ENCODE measurements at regions not wholly inside any gene's neighbourhood (a gene's known extent, or its start where the extent isn't known, plus 50 kb on each side); places are given as distances from the start of the nearest gene placed in this dataset.

- TF ChIP-seq CTCF (IDR thresholded peaks at IDR 0.05; ENCODE audit: borderline replicate concordance, extremely low read depth, insufficient read depth) = no peak
- DNase-seq (no peak), FAIRE-seq (no peak)
- Histone ChIP-seq H3K9ac (ENCODE audit: low read length in 3 of 3) (no peak overlapping the region), H3K36me3 (ENCODE audit: control insufficient read depth in 2 of 3, insufficient read depth in 3 of 3, low read length in 3 of 3) (no peaks in the 10 kb centered on the region), H3K27ac (ENCODE audit: low read depth in 2 of 2, low read length in 2 of 2) (no peak overlapping the region), H3K4me1 (ENCODE audit: control insufficient read depth in 2 of 3, insufficient read depth in 2 of 3, low read depth in 1 of 3, low read length in 3 of 3) (no peaks in the 10 kb centered on the region), H3K27me3 (ENCODE audit: control insufficient read depth, insufficient read depth, low read length) (no peaks in the 10 kb centered on the region), H3K9me3 (ENCODE audit: control insufficient read depth in 2 of 3, insufficient read depth in 1 of 3, low read length in 3 of 3) (peaks cover 0 to 14% (median 0%) of the 10 kb centered on the region in 3 donors), H3K4me3 (ENCODE audit: low read length in 3 of 3) (no peak overlapping the region)
- intact Hi-C loops (cut with DNase I) = no loop called here
Measured at GRCh38 chr21:38887062-38887686, 81.4 kb downstream of the ETS2 start.

DNA sequence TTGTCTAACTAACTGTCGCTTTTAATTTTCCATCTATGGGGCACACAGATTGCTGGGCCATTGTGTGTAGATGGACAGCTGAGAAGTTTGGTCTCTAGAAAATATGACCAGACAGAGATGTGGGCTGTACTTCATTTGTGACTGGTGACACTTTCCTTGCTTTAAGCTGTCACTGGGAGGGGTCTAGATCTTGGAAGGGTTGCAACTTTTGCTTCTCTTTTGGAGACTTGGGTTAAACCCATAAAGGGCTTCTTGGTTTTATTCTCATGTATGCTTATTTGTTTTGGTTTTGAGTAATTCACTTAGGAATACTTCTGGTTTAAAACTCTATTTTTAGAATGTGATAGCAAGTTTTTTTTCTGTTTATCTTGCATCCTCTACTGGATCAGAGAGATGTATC, 80.2 kb downstream of the ETS2 start:
- no peak for TF ChIP-seq CTCF (IDR thresholded peaks at IDR 0.05; ENCODE audit: borderline replicate concordance, extremely low read depth, insufficient read depth)
- no peak for FAIRE-seq
- intact Hi-C loops (cut with DNase I) = no loop called here
- H3K27ac ChIP-seq (ENCODE audit: low read depth in 2 of 2, low read length in 2 of 2) = no peak overlapping the region
- peaks cover 0 to 17% (median 1%) of the 10 kb centered on the region in 3 donors for H3K9me3 ChIP-seq (ENCODE audit: control insufficient read depth in 2 of 3, insufficient read depth in 1 of 3, low read length in 3 of 3)
- no peak overlapping the region for H3K4me3 ChIP-seq (ENCODE audit: low read length in 3 of 3)
- H3K4me1 ChIP-seq (ENCODE audit: control insufficient read depth in 2 of 3, insufficient read depth in 2 of 3, low read depth in 1 of 3, low read length in 3 of 3) = no peaks in the 10 kb centered on the region
- H3K27me3 ChIP-seq (ENCODE audit: control insufficient read depth, insufficient read depth, low read length) = no peaks in the 10 kb centered on the region
- no peak overlapping the region for H3K9ac ChIP-seq (ENCODE audit: low read length in 3 of 3)
- H3K36me3 ChIP-seq (ENCODE audit: control insufficient read depth in 2 of 3, insufficient read depth in 3 of 3, low read length in 3 of 3) = no peaks in the 10 kb centered on the region
- no peak for DNase-seq

GRCh38 chr21:38884440-38884839, 78.7 kb downstream of the ETS2 start:
- H3K9ac ChIP-seq (ENCODE audit: low read length in 3 of 3) = no peak overlapping the region
- no peaks in the 10 kb centered on the region for H3K36me3 ChIP-seq (ENCODE audit: control insufficient read depth in 2 of 3, insufficient read depth in 3 of 3, low read length in 3 of 3)
- TF ChIP-seq CTCF (IDR thresholded peaks at IDR 0.05; ENCODE audit: borderline replicate concordance, extremely low read depth, insufficient read depth) = no peak
- H3K9me3 ChIP-seq (ENCODE audit: control insufficient read depth in 2 of 3, insufficient read depth in 1 of 3, low read length in 3 of 3) = peaks cover 0 to 22% (median 1%) of the 10 kb centered on the region in 3 donors
- no peak for FAIRE-seq
- DNase-seq = no peak
- H3K4me3 ChIP-seq (ENCODE audit: low read length in 3 of 3) = no peak overlapping the region
- H3K27me3 ChIP-seq (ENCODE audit: control insufficient read depth, insufficient read depth, low read length) = no peaks in the 10 kb centered on the region
- H3K4me1 ChIP-seq (ENCODE audit: control insufficient read depth in 2 of 3, insufficient read depth in 2 of 3, low read depth in 1 of 3, low read length in 3 of 3) = no peaks in the 10 kb centered on the region
- intact Hi-C loops (cut with DNase I) = no loop called here
- no peak overlapping the region for H3K27ac ChIP-seq (ENCODE audit: low read depth in 2 of 2, low read length in 2 of 2)

DNA sequence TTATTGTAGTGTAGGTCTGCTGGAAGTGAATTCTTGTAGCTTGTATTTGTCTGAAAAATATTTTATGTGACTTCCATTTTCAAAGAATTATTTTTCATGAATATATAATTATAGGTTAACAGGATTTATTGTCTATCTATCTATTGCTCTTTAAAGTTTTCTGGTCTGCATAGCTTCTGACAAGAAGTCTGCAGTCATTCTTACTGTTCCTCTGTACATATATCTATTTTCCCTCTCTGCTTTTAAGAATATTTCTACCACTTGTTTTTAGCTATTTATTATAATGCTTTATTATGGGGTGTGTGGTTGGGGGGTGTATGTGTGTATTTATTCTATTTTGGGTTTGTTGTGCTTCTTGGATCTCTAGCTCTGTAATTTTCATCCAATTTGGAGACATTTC, 77.4 kb downstream of the ETS2 start:
- DNase-seq = no peak
- FAIRE-seq = no peak
- Histone ChIP-seq H3K36me3 (ENCODE audit: control insufficient read depth in 2 of 3, insufficient read depth in 3 of 3, low read length in 3 of 3) (no peaks in the 10 kb centered on the region), H3K4me3 (ENCODE audit: low read length in 3 of 3) (no peak overlapping the region), H3K27ac (ENCODE audit: low read depth in 2 of 2, low read length in 2 of 2) (no peak overlapping the region), H3K27me3 (ENCODE audit: control insufficient read depth, insufficient read depth, low read length) (no peaks in the 10 kb centered on the region), H3K9ac (ENCODE audit: low read length in 3 of 3) (no peak overlapping the region), H3K9me3 (ENCODE audit: control insufficient read depth in 2 of 3, insufficient read depth in 1 of 3, low read length in 3 of 3) (peaks cover 0 to 22% (median 1%) of the 10 kb centered on the region in 3 donors), H3K4me1 (ENCODE audit: control insufficient read depth in 2 of 3, insufficient read depth in 2 of 3, low read depth in 1 of 3, low read length in 3 of 3) (no peaks in the 10 kb centered on the region)
- no peak for TF ChIP-seq CTCF (IDR thresholded peaks at IDR 0.05; ENCODE audit: borderline replicate concordance, extremely low read depth, insufficient read depth)
- intact Hi-C loops (cut with DNase I) = no loop called here

Measured in kidney (tissue), 13 donors.